Gastroesophageal sphincter (tissue), 4 donors: ENCODE measurements at regions not wholly inside any gene's neighbourhood (a gene's known extent, or its start where the extent isn't known, plus 50 kb on each side); places are given as distances from the start of the nearest gene placed in this dataset.

Experiments used
- ATAC-seq: fragments of 150-250 bp; one replicate; pipeline ENCODE4 v1.9.1; 2016; ENCODE audit warnings: mild to moderate bottlenecking, moderate library complexity
- H3K27ac ChIP-seq, 4 donors: fragments of 200-600 bp; sonication (generic) in 3 of 4; 1 replicate in 3 of 4; 2 replicates in 1 of 4; pipeline ENCODE4 v1.5.1; 2016 to 2019
- H3K27me3 ChIP-seq: fragments of 200-600 bp; sonication (generic); one replicate; pipeline ENCODE4 v1.5.1; 2019
- H3K36me3 ChIP-seq, 2 donors: fragments of 200-600 bp; sonication (generic); one replicate each; pipeline ENCODE4 v1.5.1; 2019; ENCODE audit warnings: control low read depth in 1 of 2
- H3K4me1 ChIP-seq, 3 donors: fragments of 200-600 bp; sonication (generic); 1 replicate in 2 of 3; 2 replicates in 1 of 3; pipeline ENCODE4 v1.5.1; 2016 to 2019; ENCODE audit warnings: control low read depth in 2 of 3
- H3K4me3 ChIP-seq, 2 donors: fragments of 200-600 bp; sonication (generic); one replicate each; pipeline ENCODE4 v1.5.1; 2019; ENCODE audit warnings: mild to moderate bottlenecking in 1 of 2, moderate library complexity in 1 of 2
- H3K9me3 ChIP-seq, 3 donors: fragments of 200-600 bp; sonication (generic); one replicate each; pipeline ENCODE4 v1.5.1; 2017 to 2019; ENCODE audit warnings: control low read depth in 2 of 3
- EP300 ChIP-seq: sonication (generic); formaldehyde crosslinking; IDR thresholded peaks from one replicate; pipeline ENCODE4 v1.6.1; 2017; ENCODE audit warnings: antibody characterized with exemption, mild to moderate bottlenecking
- POLR2A ChIP-seq, 2 donors: fragments of 450-650 bp; IDR thresholded peaks; one replicate each; pipeline ENCODE4 v1.6.1; 2017; ENCODE audit warnings: antibody characterized with exemption in 2 of 2, mild to moderate bottlenecking in 2 of 2, moderate library complexity in 1 of 2
- POLR2AphosphoS5 ChIP-seq: sonication (generic); formaldehyde crosslinking; IDR thresholded peaks from one replicate; pipeline ENCODE4 v1.6.1; 2017; ENCODE audit warnings: antibody characterized with exemption
- WGBS, 2 donors: methylation state at CpG; one replicate each; pipeline ENCODE4 v1.1.5; 2018; ENCODE audit warnings: low coverage in 1 of 2; 5-methylcytosine and 5-hydroxymethylcytosine counted together
- TF ChIP-seq, protein P1 (sequence below), 4 experiments: fragments of 200-600 bp in 2 of 4; fragments of 450-650 bp in 2 of 4; sonication (generic) in 1 of 4; IDR thresholded peaks; one replicate each; pipeline ENCODE4 v1.5.1; 2017 to 2019; ENCODE audit warnings: antibody characterized with exemption in 4 of 4, mild to moderate bottlenecking in 2 of 4, moderate library complexity in 2 of 4

- ATAC-seq: no peak
- H3K9me3 ChIP-seq: no peaks in the 10 kb centered on the region
- no peak overlapping the region for H3K27ac ChIP-seq
- 51 to 58% methylated on average over 2 to 3 of the region's 3 CpGs for WGBS, 2 donors
- H3K27me3 ChIP-seq: no peaks in the 10 kb centered on the region
- no peaks in the 10 kb centered on the region for H3K36me3 ChIP-seq
- H3K4me1 ChIP-seq: peaks cover 0 to 11% (median 0%) of the 10 kb centered on the region in 3 donors
- TF ChIP-seq, protein P1, sequence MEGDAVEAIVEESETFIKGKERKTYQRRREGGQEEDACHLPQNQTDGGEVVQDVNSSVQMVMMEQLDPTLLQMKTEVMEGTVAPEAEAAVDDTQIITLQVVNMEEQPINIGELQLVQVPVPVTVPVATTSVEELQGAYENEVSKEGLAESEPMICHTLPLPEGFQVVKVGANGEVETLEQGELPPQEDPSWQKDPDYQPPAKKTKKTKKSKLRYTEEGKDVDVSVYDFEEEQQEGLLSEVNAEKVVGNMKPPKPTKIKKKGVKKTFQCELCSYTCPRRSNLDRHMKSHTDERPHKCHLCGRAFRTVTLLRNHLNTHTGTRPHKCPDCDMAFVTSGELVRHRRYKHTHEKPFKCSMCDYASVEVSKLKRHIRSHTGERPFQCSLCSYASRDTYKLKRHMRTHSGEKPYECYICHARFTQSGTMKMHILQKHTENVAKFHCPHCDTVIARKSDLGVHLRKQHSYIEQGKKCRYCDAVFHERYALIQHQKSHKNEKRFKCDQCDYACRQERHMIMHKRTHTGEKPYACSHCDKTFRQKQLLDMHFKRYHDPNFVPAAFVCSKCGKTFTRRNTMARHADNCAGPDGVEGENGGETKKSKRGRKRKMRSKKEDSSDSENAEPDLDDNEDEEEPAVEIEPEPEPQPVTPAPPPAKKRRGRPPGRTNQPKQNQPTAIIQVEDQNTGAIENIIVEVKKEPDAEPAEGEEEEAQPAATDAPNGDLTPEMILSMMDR (IDR thresholded peaks at IDR 0.05): no peak
- no peak for TF ChIP-seq POLR2AphosphoS5
- TF ChIP-seq EP300: no peak
- TF ChIP-seq POLR2A (IDR thresholded peaks at IDR 0.05): no peak
- H3K4me3 ChIP-seq: no peak overlapping the region
Measured at GRCh38 chr15:95127356-95127755, 896.0 kb downstream of the MCTP2 start.

DNA sequence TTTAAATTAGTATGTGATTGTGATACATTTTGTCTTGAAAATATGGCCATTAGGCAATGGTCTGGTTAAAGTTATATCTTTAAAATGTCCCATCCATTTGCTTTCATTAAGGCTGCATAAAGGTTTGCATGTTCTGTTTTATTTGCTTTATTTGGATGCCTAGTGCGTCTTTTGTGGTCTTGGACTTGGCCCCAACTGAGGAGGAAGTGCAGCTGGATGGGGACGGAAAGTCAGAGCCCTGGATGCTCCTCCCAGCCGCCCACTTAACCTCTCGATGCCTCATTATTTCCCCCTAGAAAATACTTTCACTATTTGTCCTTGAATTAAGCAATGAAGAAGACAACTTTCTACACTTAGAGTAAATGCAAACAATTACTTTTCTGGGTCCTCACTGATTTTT is 898.2 kb downstream of the MCTP2 start:
- TF ChIP-seq, protein P1 (IDR thresholded peaks at IDR 0.05): no peak
- TF ChIP-seq POLR2AphosphoS5: no peak
- no peak for TF ChIP-seq POLR2A (IDR thresholded peaks at IDR 0.05)
- TF ChIP-seq EP300: no peak
- Histone ChIP-seq H3K9me3 (no peaks in the 10 kb centered on the region), H3K27me3 (no peaks in the 10 kb centered on the region), H3K36me3 (no peaks in the 10 kb centered on the region), H3K4me3 (no peak overlapping the region), H3K27ac (no peak overlapping the region), H3K4me1 (peaks cover 0 to 11% (median 0%) of the 10 kb centered on the region in 3 donors)
- WGBS, 2 donors: 37 to 42% methylated on average over 3 to 4 of the region's 4 CpGs
- ATAC-seq: no peak

DNA sequence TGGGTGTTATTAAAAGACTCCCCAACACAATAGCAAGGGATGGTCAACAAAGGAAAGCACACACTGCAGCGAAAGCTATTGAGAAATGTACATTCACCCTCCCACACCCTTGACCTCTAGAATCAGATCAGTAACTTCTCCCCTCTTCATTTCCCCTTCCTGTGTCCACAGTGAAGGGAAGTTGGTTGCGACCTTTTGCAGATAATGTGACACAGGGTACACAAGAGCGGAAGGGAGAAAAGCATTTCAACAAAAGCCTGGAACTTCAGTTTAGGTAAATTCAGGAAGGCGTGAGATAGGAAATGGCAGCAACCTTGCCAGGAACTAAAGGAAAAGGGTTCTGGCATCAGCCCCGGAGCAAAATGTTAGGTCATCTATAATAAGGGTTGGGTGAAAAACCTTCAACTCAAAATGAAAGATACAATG is 899.8 kb downstream of the MCTP2 start:
- 65 to 75% methylated on average over 2 to 5 of the region's 5 CpGs for whole genome bisulfite sequencing, 2 donors
- peak; percentile 51 for ATAC-seq
- no peaks in the 10 kb centered on the region for H3K9me3 ChIP-seq
- H3K4me1 ChIP-seq: peaks cover 0 to 11% (median 0%) of the 10 kb centered on the region in 3 donors
- no peak overlapping the region for H3K4me3 ChIP-seq
- H3K36me3 ChIP-seq: no peaks in the 10 kb centered on the region
- peak overlapping the region in 1 of 4 donors; percentile 4 for H3K27ac ChIP-seq
- peak; percentile 28 for TF ChIP-seq POLR2AphosphoS5
- TF ChIP-seq, protein P1 (IDR thresholded peaks at IDR 0.05): no peak
- H3K27me3 ChIP-seq: no peaks in the 10 kb centered on the region

- Histone ChIP-seq H3K4me3 (no peak overlapping the region), H3K27me3 (no peaks in the 10 kb centered on the region), H3K36me3 (no peaks in the 10 kb centered on the region), H3K4me1 (peaks cover 0 to 5% (median 0%) of the 10 kb centered on the region in 3 donors), H3K9me3 (no peaks in the 10 kb centered on the region), H3K27ac (no peak overlapping the region)
- 46 to 100% methylated on average over 1 of the region's 1 CpG for WGBS, 2 donors
- TF ChIP-seq, protein P1 (IDR thresholded peaks at IDR 0.05): no peak
- no peak for TF ChIP-seq POLR2A (IDR thresholded peaks at IDR 0.05)
- TF ChIP-seq POLR2AphosphoS5: no peak
- no peak for TF ChIP-seq EP300
- no peak for ATAC-seq
Measured at GRCh38 chr15:95132774-95133173, 901.4 kb downstream of the MCTP2 start.

DNA sequence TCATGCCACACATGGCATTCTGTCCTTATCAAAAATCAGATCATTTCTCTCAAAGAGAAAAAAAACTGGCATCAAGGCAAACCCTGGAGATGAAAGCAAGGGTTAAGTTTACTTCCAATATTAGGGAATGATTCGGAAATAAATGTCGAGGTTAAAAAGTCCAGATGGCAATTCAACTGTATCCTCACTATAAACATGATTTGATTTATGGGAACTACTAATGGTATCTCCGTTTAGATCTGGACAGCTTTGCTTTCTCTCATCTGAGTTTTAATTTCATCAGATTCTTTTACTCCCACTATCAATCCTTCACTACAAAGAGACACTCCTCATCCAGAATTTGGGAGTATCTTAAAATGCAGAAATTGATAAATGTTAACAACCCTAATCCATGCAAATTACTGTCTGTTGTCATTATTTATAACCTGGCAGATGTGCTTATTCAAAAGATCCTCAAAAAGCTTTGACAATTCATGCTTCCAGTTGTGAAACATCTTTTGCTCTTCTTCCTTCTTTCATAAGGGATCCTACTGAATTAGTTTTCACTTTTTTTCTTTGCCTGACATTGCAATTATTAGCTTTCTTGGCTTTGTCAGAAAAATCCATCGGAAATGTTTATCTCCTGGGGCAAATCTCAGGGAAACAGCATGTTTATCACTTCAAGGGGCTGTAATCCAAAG is 903.2 kb downstream of the MCTP2 start:
- WGBS, 2 donors: 0 to 12% methylated on average over 4 of the region's 4 CpGs
- Histone ChIP-seq H3K27ac (no peak overlapping the region), H3K27me3 (no peaks in the 10 kb centered on the region), H3K9me3 (no peaks in the 10 kb centered on the region), H3K4me3 (no peak overlapping the region), H3K36me3 (no peaks in the 10 kb centered on the region), H3K4me1 (peaks cover 0 to 5% (median 0%) of the 10 kb centered on the region in 3 donors)
- no peak for ATAC-seq
- TF ChIP-seq POLR2A (IDR thresholded peaks at IDR 0.05): no peak
